NT2/D1 (cell line): ENCODE measurements at regions not wholly inside any gene's neighbourhood (a gene's known extent, or its start where the extent isn't known, plus 50 kb on each side); places are given as distances from the start of the nearest gene placed in this dataset.

Experiments used
- DNase-seq: peaks from one replicate; pipeline ENCODE4 v3.0.0-alpha.2; 2011; ENCODE audit warnings: low read depth, low spot score
- H3K27me3 ChIP-seq: 2 replicates; pipeline ENCODE4 v1.6.0; 2011; ENCODE audit warnings: mild to moderate bottlenecking; ENCODE audit not compliant: insufficient read length, insufficient read depth
- H3K36me3 ChIP-seq: 2 replicates; pipeline ENCODE4 v1.6.1; 2011; ENCODE audit warnings: mild to moderate bottlenecking, low read length, mixed read lengths; ENCODE audit not compliant: insufficient read depth, insufficient read length
- H3K4me1 ChIP-seq: 2 replicates; pipeline ENCODE4 v1.5.1; 2011; ENCODE audit not compliant: insufficient read depth, insufficient read length
- H3K4me3 ChIP-seq: 2 replicates; pipeline ENCODE4 v1.5.1; 2011; ENCODE audit warnings: low read depth; ENCODE audit not compliant: insufficient read length
- H3K9ac ChIP-seq: 2 replicates; pipeline ENCODE4 v1.6.0; 2011; ENCODE audit warnings: low read depth; ENCODE audit not compliant: insufficient read length
- H3K9me3 ChIP-seq: 2 replicates; pipeline ENCODE4 v1.5.1; 2011; ENCODE audit warnings: mild to moderate bottlenecking, low read length; ENCODE audit not compliant: insufficient read depth
- SUZ12 ChIP-seq: IDR thresholded peaks from 2 replicates; pipeline ENCODE4 v1.6.1; 2011; ENCODE audit not compliant: insufficient read length, insufficient read depth; ENCODE audit errors: extremely low read depth
- YY1 ChIP-seq: IDR thresholded peaks from 2 replicates; pipeline ENCODE4 v1.6.1; 2011; ENCODE audit not compliant: insufficient read length, insufficient read depth
- ZNF274 ChIP-seq: IDR thresholded peaks from 2 replicates; pipeline ENCODE4 v1.6.1; 2011; ENCODE audit warnings: mild to moderate bottlenecking, low read depth, low read length

DNA sequence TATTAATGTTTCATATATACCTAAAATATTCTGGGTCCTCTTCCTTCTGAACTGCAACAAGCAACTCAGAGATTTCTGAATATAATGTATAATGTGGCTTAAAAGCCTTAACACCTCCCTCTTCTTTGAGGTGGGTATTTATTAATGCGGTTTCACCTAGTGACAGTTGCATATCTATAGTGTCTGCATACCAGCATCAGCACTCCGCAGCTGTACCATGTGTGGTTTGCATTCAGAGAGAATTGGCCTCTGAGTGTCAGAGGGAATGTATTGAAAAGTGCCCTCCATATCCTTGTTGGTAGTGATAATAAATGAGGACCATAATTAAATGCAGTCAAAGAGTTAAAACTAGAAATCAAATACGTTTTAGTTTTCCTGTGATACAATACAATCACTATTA, 256.6 kb upstream of the ARRDC3 start:
- H3K9me3 ChIP-seq = no peaks in the 10 kb centered on the region
- no peak for DNase-seq
- no peak overlapping the region for H3K9ac ChIP-seq
- H3K4me1 ChIP-seq = no peaks in the 10 kb centered on the region
- TF ChIP-seq YY1 (no peak), ZNF274 (no peak), SUZ12 (no peak)
- no peaks in the 10 kb centered on the region for H3K27me3 ChIP-seq
- no peak overlapping the region for H3K4me3 ChIP-seq
- no peaks in the 10 kb centered on the region for H3K36me3 ChIP-seq

- no peaks in the 10 kb centered on the region for H3K36me3 ChIP-seq
- no peaks in the 10 kb centered on the region for H3K4me1 ChIP-seq
- no peaks in the 10 kb centered on the region for H3K9me3 ChIP-seq
- TF ChIP-seq YY1 = no peak
- no peak overlapping the region for H3K9ac ChIP-seq
- no peak overlapping the region for H3K4me3 ChIP-seq
- no peaks in the 10 kb centered on the region for H3K27me3 ChIP-seq
- no peak for DNase-seq
Observed at GRCh38 chr5:91638010-91638409, 254.9 kb upstream of the ARRDC3 start.

GRCh38 chr5:91635950-91636734, 253.0 kb upstream of the ARRDC3 start:
- no peak for DNase-seq

GRCh38 chr5:91632871-91633270, 249.8 kb upstream of the ARRDC3 start:
- H3K4me1 ChIP-seq = no peaks in the 10 kb centered on the region
- TF ChIP-seq YY1 = no peak
- no peak for TF ChIP-seq SUZ12
- TF ChIP-seq ZNF274 = no peak
- DNase-seq = no peak
- H3K9me3 ChIP-seq = no peaks in the 10 kb centered on the region
- H3K9ac ChIP-seq = no peak overlapping the region
- no peaks in the 10 kb centered on the region for H3K27me3 ChIP-seq
- H3K36me3 ChIP-seq = no peaks in the 10 kb centered on the region
- H3K4me3 ChIP-seq = no peak overlapping the region

More at GRCh38 chr5:91635950-91636734, 253.0 kb upstream of the ARRDC3 start:
- Histone ChIP-seq H3K9ac (no peak overlapping the region), H3K27me3 (no peaks in the 10 kb centered on the region), H3K4me1 (no peaks in the 10 kb centered on the region), H3K9me3 (no peaks in the 10 kb centered on the region), H3K4me3 (no peak overlapping the region), H3K36me3 (no peaks in the 10 kb centered on the region)
- no peak for TF ChIP-seq YY1
- TF ChIP-seq ZNF274 = no peak
- no peak for TF ChIP-seq SUZ12

DNA sequence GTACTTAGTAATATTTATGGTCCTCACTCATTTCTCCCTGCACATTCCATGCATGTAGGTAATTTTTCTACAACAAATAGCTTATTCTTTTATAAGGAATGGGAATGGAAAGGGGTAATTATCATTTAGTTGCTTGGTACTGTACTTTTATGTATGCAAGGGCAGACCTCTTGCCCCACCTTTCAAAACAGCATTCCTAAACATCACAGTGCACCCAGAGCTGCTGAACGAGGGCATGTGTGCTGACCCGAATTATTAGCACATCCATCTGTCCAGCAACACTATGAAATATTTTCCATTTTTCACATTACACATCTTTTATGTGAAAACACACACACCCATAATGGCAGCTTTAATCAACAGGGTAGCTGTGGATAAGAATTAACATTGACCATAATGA, 228.6 kb upstream of the ARRDC3 start:
- H3K36me3 ChIP-seq = no peaks in the 10 kb centered on the region
- H3K9ac ChIP-seq = no peak overlapping the region
- no peak for DNase-seq
- no peak for TF ChIP-seq SUZ12
- no peak for TF ChIP-seq ZNF274
- no peak for TF ChIP-seq YY1
- H3K9me3 ChIP-seq = no peaks in the 10 kb centered on the region
- H3K4me3 ChIP-seq = no peak overlapping the region
- no peaks in the 10 kb centered on the region for H3K27me3 ChIP-seq
- H3K4me1 ChIP-seq = no peaks in the 10 kb centered on the region

GRCh38 chr5:91607675-91608074, 224.6 kb upstream of the ARRDC3 start:
- Histone ChIP-seq H3K9me3 (no peaks in the 10 kb centered on the region), H3K9ac (no peak overlapping the region), H3K4me1 (no peaks in the 10 kb centered on the region), H3K4me3 (no peak overlapping the region), H3K27me3 (no peaks in the 10 kb centered on the region), H3K36me3 (no peaks in the 10 kb centered on the region)
- no peak for DNase-seq
- TF ChIP-seq ZNF274 (no peak), SUZ12 (no peak), YY1 (no peak)

- Histone ChIP-seq H3K36me3 (no peaks in the 10 kb centered on the region), H3K9ac (no peak overlapping the region), H3K4me1 (no peaks in the 10 kb centered on the region), H3K27me3 (no peaks in the 10 kb centered on the region), H3K4me3 (no peak overlapping the region), H3K9me3 (no peaks in the 10 kb centered on the region)
- DNase-seq = no peak
- TF ChIP-seq ZNF274 (no peak), YY1 (no peak), SUZ12 (no peak)
Observed at GRCh38 chr5:91599863-91600262, 216.7 kb upstream of the ARRDC3 start.
